T-helper 2 cell (primary cell): ENCODE measurements at regions not wholly inside any gene's neighbourhood (a gene's known extent, or its start where the extent isn't known, plus 50 kb on each side); places are given as distances from the start of the nearest gene placed in this dataset.
A peak's percentile ranks its signal among the peaks of the same experiment; 100 is the strongest.

Source experiments
- DNase-seq, 5 experiments: peaks; one replicate each; pipeline versions ENCODE4 v3.0.0 to v3.0.0-alpha.2; 2012 to 2022

GRCh38 chr3:113051787-113052186, 61.0 kb downstream of the GTPBP8 start:
- no peak for DNase-seq

GRCh38 chr3:113053169-113053568, 62.4 kb downstream of the GTPBP8 start:
- DNase-seq: no peak

GRCh38 chr3:113054552-113054951, 63.8 kb downstream of the GTPBP8 start:
- DNase-seq: no peak

- no peak for DNase-seq
Observed at GRCh38 chr3:113055201-113055600, 64.4 kb downstream of the GTPBP8 start.

GRCh38 chr3:113055961-113056360, 65.2 kb downstream of the GTPBP8 start:
- no peak for DNase-seq

GRCh38 chr3:113057117-113057516, 66.3 kb downstream of the GTPBP8 start:
- DNase-seq: no peak

GRCh38 chr3:113058188-113058587, 67.4 kb downstream of the GTPBP8 start:
- DNase-seq: no peak

- DNase-seq: no peak
Observed at GRCh38 chr3:113062705-113063104, 71.9 kb downstream of the GTPBP8 start.

GRCh38 chr3:113063126-113063894, 72.5 kb downstream of the GTPBP8 start:
- no peak for DNase-seq

GRCh38 chr3:113064183-113064582, 73.4 kb downstream of the GTPBP8 start:
- DNase-seq: no peak

- DNase-seq: no peak
Observed at GRCh38 chr3:113065336-113065735, 74.6 kb downstream of the GTPBP8 start.

- DNase-seq: no peak
Observed at GRCh38 chr3:113070072-113070640, 79.4 kb downstream of the GTPBP8 start.

- no peak for DNase-seq
Observed at GRCh38 chr3:113070681-113071113, 79.9 kb downstream of the GTPBP8 start.

GRCh38 chr3:113075588-113075987, 84.8 kb downstream of the GTPBP8 start:
- no peak for DNase-seq

GRCh38 chr3:113079218-113079961, 88.6 kb downstream of the GTPBP8 start:
- DNase-seq: peak in 1 of 5 experiments; percentile 24

- DNase-seq: no peak
Observed at GRCh38 chr3:113084777-113085176, 94.0 kb downstream of the GTPBP8 start.

GRCh38 chr3:113086560-113087461, 96.0 kb downstream of the GTPBP8 start:
- peak in 1 of 5 experiments; percentile 18 for DNase-seq

- DNase-seq: no peak
Observed at GRCh38 chr3:113088616-113089015, 97.8 kb downstream of the GTPBP8 start.

GRCh38 chr3:113091417-113091816, 100.6 kb downstream of the GTPBP8 start:
- no peak for DNase-seq

- DNase-seq: no peak
Observed at GRCh38 chr3:113092746-113093145, 102.0 kb downstream of the GTPBP8 start.

- no peak for DNase-seq
Observed at GRCh38 chr3:113094337-113095221, 103.8 kb downstream of the GTPBP8 start.
